ENCODE measurements at regions not wholly inside any gene's neighbourhood (a gene's known extent, or its start where the extent isn't known, plus 50 kb on each side); places are given as distances from the start of the nearest gene placed in this dataset.

GRCh38 chr6:85390775-85391174 is 59.1 kb upstream of the NT5E start:
- TF ChIP-seq CTCF (IDR thresholded peaks at IDR 0.05) (no peak), POLR2A (IDR thresholded peaks at IDR 0.05) (no peak)
